ENCODE measurements at regions not wholly inside any gene's neighbourhood (a gene's known extent, or its start where the extent isn't known, plus 50 kb on each side); places are given as distances from the start of the nearest gene placed in this dataset.

DNA sequence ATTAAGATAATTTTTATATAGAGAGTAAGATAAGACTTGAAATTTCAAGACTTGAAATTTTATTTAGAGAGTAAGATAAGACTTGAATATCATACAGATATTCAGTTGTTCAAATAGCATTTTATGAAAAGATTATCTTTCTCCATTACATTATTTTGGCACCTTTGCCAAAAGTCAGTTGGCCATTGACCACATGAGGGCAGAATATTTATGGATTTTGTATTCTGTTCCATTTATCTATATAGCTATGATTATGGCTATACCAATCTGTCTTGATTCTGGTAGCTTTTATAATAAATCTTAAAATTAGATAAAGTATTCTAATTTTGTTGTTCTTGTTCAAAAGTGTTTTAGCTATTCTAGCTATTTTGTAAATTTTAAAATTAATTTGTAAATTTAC, 537.9 kb upstream of the GJE1 start:
- no peak overlapping the region for H3K27ac Mint-ChIP-seq
- H3K27me3 Mint-ChIP-seq (ENCODE audit: insufficient read depth), result no peaks in the 10 kb centered on the region
- DNase-seq, result no peak
- H3K36me3 Mint-ChIP-seq (ENCODE audit: low read depth), result peaks cover 21% of the 10 kb centered on the region
- H3K9me3 Mint-ChIP-seq, result peaks cover 20% of the 10 kb centered on the region
- peaks cover 23% of the 10 kb centered on the region for H3K4me1 Mint-ChIP-seq (ENCODE audit: low read depth)
- H3K4me3 Mint-ChIP-seq, result no peak overlapping the region
- TF ChIP-seq, protein P1, sequence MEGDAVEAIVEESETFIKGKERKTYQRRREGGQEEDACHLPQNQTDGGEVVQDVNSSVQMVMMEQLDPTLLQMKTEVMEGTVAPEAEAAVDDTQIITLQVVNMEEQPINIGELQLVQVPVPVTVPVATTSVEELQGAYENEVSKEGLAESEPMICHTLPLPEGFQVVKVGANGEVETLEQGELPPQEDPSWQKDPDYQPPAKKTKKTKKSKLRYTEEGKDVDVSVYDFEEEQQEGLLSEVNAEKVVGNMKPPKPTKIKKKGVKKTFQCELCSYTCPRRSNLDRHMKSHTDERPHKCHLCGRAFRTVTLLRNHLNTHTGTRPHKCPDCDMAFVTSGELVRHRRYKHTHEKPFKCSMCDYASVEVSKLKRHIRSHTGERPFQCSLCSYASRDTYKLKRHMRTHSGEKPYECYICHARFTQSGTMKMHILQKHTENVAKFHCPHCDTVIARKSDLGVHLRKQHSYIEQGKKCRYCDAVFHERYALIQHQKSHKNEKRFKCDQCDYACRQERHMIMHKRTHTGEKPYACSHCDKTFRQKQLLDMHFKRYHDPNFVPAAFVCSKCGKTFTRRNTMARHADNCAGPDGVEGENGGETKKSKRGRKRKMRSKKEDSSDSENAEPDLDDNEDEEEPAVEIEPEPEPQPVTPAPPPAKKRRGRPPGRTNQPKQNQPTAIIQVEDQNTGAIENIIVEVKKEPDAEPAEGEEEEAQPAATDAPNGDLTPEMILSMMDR (IDR thresholded peaks at IDR 0.05), result peak; percentile 65

DNA sequence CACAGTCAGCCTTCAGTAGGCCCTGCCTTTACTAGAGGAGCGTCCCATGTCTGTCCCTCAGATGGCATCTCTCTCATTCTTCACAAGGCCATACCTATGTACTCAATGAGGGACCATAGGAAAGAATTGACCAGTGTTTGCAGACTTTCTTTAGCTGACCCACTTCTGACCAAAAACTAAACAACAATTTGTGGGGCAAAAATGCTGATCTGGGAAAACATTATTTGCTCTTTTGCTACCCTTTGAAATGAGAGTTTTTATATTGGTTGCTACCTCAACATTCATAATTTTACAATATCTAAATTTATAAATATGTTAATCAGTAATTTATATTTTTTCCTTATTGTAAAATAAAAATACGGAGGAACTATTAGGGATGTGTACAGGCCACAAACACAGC, 539.4 kb upstream of the GJE1 start:
- Mint-ChIP-seq H3K4me3 (no peak overlapping the region), H3K36me3 (ENCODE audit: low read depth) (peaks cover 36% of the 10 kb centered on the region), H3K27ac (no peak overlapping the region), H3K27me3 (ENCODE audit: insufficient read depth) (no peaks in the 10 kb centered on the region), H3K9me3 (peaks cover 29% of the 10 kb centered on the region), H3K4me1 (ENCODE audit: low read depth) (peaks cover 22% of the 10 kb centered on the region)
- TF ChIP-seq, protein P1 (IDR thresholded peaks at IDR 0.05), result no peak
- DNase-seq, result no peak

DNA sequence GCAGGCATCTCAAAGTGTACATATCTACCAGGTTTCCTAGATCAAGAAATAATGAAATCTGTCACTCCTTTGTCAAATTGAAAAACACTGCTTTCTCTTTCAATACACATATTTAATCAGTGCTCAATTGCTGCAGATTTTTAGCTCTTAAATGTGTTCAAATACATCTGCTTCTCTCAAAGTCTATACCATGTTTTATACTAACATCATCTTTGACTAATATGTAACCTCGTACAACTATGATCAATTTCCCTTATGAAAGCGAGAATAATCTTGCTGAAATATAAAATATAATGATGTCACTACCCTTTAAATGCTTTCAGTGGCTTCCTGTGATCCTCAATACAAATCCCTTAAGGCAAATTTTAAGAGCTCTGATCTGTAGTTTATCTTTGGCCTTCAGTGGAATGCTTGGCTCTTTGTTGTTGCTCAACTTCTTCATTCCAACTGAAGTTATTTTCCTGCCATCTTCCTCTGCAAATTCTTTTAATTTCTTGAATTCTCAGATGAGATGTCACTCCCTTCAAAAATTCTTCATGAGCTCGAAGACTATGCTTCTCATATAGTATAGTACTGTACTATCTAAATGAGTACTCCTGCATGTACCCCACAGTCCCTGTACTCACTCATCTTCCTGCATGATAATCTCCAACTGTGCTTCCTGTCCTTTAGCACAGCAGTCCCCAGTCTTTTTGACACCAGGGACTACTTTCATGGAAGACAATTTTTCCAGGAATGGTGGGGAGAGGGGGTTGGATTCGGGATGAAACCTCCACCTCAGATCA, 545.1 kb upstream of the GJE1 start:
- H3K9me3 Mint-ChIP-seq, result peaks cover 29% of the 10 kb centered on the region
- H3K27ac Mint-ChIP-seq, result peak overlapping the region; percentile 61
- peaks cover 55% of the 10 kb centered on the region for H3K4me1 Mint-ChIP-seq (ENCODE audit: low read depth)
- DNase-seq, result peak; percentile 79
- peak overlapping the region; percentile 54 for H3K4me3 Mint-ChIP-seq
- TF ChIP-seq, protein P1 (IDR thresholded peaks at IDR 0.05), result no peak
- H3K27me3 Mint-ChIP-seq (ENCODE audit: insufficient read depth), result no peaks in the 10 kb centered on the region
- peaks cover 39% of the 10 kb centered on the region for H3K36me3 Mint-ChIP-seq (ENCODE audit: low read depth)

DNA sequence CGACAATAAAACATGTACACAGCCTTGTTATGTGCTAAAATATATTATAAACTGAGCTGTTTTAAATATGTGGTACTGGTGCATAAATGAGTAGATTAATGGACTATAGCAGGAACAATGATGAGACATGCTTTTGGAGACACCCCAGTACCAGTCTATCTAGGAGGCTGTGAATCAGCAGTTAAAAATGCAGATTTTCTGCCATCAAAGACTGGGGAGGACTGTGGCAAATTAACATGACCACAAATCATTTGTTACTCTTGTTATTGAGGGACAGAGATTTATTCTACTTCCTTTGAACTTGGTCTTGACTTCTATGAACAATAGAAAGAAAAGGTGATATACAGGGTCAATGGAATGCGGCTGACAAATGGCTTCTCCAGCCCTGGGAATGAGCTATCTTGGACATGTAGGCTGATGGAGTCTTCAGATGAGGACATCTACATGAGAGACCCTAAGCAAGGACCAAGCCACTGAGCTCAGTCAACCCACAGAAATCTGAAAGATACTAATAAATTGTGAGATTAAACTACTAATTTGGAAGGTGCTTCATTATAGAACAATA, 551.7 kb upstream of the GJE1 start:
- peaks cover 58% of the 10 kb centered on the region for H3K4me1 Mint-ChIP-seq (ENCODE audit: low read depth)
- peak overlapping the region; percentile 8; the same call in 1 of the 2 replicates for H3K27ac Mint-ChIP-seq
- DNase-seq, result peak; percentile 80
- H3K36me3 Mint-ChIP-seq (ENCODE audit: low read depth), result peaks cover 10% of the 10 kb centered on the region
- H3K9me3 Mint-ChIP-seq, result no peaks in the 10 kb centered on the region
- H3K27me3 Mint-ChIP-seq (ENCODE audit: insufficient read depth), result no peaks in the 10 kb centered on the region
- TF ChIP-seq, protein P1 (IDR thresholded peaks at IDR 0.05), result no peak
- H3K4me3 Mint-ChIP-seq, result no peak overlapping the region

DNA sequence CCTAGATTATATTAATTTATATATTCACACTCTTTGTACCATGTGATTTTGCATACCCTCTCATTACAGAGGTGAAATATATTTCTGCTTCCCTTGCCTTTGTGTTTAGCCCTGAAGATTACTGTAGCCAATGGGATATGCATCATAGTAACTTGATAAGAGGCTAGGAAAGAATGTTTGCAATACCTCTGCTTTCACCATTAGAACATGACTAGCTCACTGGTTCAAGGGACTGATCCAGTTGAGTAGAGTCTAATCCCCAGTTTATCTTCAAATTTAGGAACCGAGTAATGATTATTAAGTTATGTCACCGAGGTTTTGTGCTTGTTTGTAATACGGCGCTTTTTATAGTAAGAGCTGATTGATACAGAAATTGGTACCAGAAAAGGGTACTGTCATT, 552.6 kb upstream of the GJE1 start:
- TF ChIP-seq, protein P1 (IDR thresholded peaks at IDR 0.05), result no peak
- Mint-ChIP-seq H3K4me3 (no peak overlapping the region), H3K4me1 (ENCODE audit: low read depth) (peaks cover 50% of the 10 kb centered on the region), H3K27me3 (ENCODE audit: insufficient read depth) (no peaks in the 10 kb centered on the region), H3K36me3 (ENCODE audit: low read depth) (peaks cover 10% of the 10 kb centered on the region), H3K27ac (no peak overlapping the region), H3K9me3 (no peaks in the 10 kb centered on the region)
- no peak for DNase-seq

Data from HFFc6 (cell line).